ENCODE measurements at regions not wholly inside any gene's neighbourhood (a gene's known extent, or its start where the extent isn't known, plus 50 kb on each side); places are given as distances from the start of the nearest gene placed in this dataset.

DNA sequence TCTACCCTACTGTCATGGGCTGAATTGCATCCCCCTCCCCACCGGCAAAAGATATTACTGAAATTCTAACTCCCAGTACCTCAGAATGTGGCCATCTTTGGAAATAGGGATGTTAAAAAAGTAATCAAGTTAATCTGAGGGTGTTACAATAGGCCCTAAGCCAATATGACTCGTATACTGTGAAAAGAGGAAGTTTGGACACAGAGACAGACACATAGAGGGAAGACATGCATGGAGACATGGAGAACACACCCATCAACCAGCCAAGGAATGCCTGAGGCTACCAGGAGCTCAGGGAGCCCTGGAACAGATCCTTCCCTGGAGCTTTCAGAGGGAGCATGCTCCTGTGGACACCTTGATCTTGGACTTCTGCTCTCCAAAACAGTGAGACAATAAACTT is 138.2 kb upstream of the ADO start:
- DNase-seq, result no peak
- ChIA-PET POLR2A (interaction anchor here (0.6 kb wide), 1 partner anchor 68 kb away, joined by 3 read pairs; no protein-coding TSS in a partner anchor), CTCF (no interaction called here)
- Mint-ChIP-seq H3K4me3 (no peak overlapping the region), H3K36me3 (ENCODE audit: low read depth) (no peaks in the 10 kb centered on the region), H3K9me3 (ENCODE audit: insufficient read depth) (no peaks in the 10 kb centered on the region), H3K27ac (no peak overlapping the region), H3K4me1 (ENCODE audit: low read depth) (peaks cover 2% of the 10 kb centered on the region), H3K27me3 (ENCODE audit: low read depth) (peaks cover 8% of the 10 kb centered on the region)
- no peak for ATAC-seq

DNA sequence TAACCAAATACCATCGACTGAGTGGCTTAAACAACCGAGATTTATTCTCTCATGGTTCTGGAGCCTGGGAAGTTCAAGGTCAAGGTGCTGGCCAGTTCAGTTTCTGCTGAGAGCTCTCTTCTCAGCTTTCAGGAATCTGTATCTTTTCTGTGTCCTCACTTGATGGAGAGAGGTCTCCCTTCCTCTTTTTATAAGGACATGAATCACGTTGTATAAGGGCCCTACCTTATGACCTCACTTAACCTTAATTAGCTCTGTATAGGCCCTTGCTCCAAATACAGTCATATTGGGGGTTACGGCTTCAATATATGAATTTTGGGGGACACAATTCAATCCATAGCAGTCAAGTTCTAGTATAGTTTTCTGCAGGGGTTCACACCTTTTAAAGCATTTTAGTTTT is 135.2 kb upstream of the ADO start:
- H3K27me3 Mint-ChIP-seq (ENCODE audit: low read depth), result peaks cover 3% of the 10 kb centered on the region

DNA sequence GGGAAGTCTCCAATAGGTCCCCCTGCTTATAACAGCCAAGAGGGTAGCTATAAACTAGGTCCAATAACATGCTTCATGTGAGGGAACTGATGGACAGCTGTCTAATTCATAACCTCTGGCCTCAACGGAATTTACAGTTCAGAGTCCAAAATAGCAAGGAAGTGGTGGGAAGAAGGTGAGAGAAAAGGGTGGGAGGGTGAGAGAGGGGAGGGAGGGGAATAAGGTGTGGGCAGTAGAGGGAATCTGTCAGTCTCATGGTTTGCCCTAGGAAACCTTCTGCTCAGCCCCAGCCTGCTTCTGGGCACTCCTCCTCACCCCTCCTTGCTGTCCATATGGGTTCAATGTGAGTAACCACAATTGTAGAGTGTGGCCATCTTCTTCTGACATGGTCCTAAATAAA is 133.4 kb upstream of the ADO start:
- ATAC-seq (no peak), DNase-seq (no peak)
- Mint-ChIP-seq H3K27ac (no peak overlapping the region), H3K4me1 (ENCODE audit: low read depth) (no peaks in the 10 kb centered on the region), H3K36me3 (ENCODE audit: low read depth) (no peaks in the 10 kb centered on the region), H3K4me3 (no peak overlapping the region), H3K9me3 (ENCODE audit: insufficient read depth) (no peaks in the 10 kb centered on the region), H3K27me3 (ENCODE audit: low read depth) (peaks cover 3% of the 10 kb centered on the region)
- CTCF ChIA-PET, result interaction anchor here (0.9 to 1.7 kb wide), 4 partner anchors 8 to 52 kb away, joined by 3 to 7 read pairs (median 4); no protein-coding TSS in a partner anchor
- POLR2A ChIA-PET, result no interaction called here

More for the DNA sequence above, 135.2 kb upstream of the ADO start:
- Mint-ChIP-seq H3K4me3 (no peak overlapping the region), H3K36me3 (ENCODE audit: low read depth) (no peaks in the 10 kb centered on the region), H3K4me1 (ENCODE audit: low read depth) (no peaks in the 10 kb centered on the region), H3K27ac (no peak overlapping the region), H3K9me3 (ENCODE audit: insufficient read depth) (no peaks in the 10 kb centered on the region)
- ChIA-PET CTCF (interaction anchor here (1.0 to 1.5 kb wide), 4 partner anchors 9 to 120 kb away, joined by 3 to 5 read pairs (median 3); no protein-coding TSS in a partner anchor), POLR2A (no interaction called here)
- ATAC-seq (no peak), DNase-seq (no peak)

DNA sequence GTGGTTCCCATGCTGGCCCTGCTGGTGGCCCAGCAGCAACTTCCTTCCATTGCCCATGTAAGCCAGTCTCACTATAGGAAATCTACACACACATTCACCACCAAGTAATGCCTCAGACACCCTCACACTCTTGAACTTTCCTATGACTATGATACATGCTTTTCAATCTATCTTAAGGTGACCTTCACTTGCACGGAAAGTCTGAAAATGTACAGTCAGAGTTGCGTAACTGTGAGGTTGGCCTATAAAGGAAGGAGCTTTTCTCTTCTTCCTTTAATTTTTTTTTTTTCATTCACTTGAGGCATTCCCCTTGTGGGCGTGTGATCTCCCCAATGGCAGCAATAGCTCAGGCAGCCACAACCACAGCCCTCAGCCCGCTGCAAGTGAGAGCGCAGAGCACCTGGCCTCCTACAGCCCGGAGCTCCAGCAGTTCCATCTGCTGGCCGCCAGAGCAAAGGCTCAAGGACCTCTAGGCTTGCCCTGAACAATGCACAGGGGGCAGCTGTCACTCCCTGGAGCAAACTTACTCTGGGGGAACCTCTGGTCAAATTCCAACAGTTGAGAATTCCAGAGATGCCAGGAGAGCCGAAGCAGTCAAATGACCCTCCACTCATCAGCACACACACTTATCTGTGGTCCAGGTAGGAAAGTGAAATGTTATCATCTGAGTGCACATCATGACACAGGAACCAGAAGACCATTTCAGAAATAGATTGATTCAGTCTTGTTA is 123.1 kb upstream of the ADO start:
- Mint-ChIP-seq H3K9me3 (ENCODE audit: insufficient read depth) (peaks cover 8% of the 10 kb centered on the region), H3K27me3 (ENCODE audit: low read depth) (no peaks in the 10 kb centered on the region), H3K4me1 (ENCODE audit: low read depth) (peaks cover 26% of the 10 kb centered on the region), H3K27ac (peak overlapping the region; percentile 1), H3K4me3 (no peak overlapping the region), H3K36me3 (ENCODE audit: low read depth) (peaks cover 3% of the 10 kb centered on the region)
- CTCF ChIA-PET, result interaction anchor here (0.7 to 4.0 kb wide), 22 partner anchors 10 to 137 kb away, joined by 3 to 24 read pairs (median 6); partner anchors contain the start of gene EGR2
- POLR2A ChIA-PET, result interaction anchor here (0.5 to 2.3 kb wide), 5 partner anchors 44 to 779 kb away, joined by 3 to 14 read pairs (median 3); partner anchors contain the start of gene EGR2
- DNase-seq, result peak; percentile 79
- peak; percentile 92 for ATAC-seq

DNA sequence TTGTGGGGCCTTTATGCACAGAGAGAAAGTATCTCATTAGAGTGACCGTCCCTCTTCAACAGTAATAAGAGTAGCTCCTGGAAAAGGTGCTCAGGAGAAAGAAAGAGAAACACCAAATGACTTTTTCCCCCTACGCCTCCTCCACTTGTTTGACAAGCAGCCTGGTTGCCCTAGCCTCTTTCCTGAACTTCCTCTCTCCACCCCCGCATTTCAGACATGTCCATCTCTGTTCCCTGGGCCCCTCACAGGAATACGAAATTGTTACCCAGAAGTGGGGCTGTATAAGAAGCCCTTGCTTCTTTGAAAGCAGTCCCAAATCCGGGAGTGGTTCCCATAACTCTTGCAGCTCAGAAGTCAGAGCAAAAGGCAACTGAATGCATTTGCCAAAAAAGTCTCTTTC is 119.6 kb upstream of the ADO start:
- CTCF ChIA-PET, result interaction anchor here (0.6 to 1.0 kb wide), 3 partner anchors 67 to 132 kb away, joined by 3 to 5 read pairs (median 3); no protein-coding TSS in a partner anchor
- peaks cover 10% of the 10 kb centered on the region for H3K9me3 Mint-ChIP-seq (ENCODE audit: insufficient read depth)
- peaks cover 12% of the 10 kb centered on the region for H3K36me3 Mint-ChIP-seq (ENCODE audit: low read depth)
- ATAC-seq (no peak), DNase-seq (no peak)
- no peaks in the 10 kb centered on the region for H3K27me3 Mint-ChIP-seq (ENCODE audit: low read depth)
- H3K4me3 Mint-ChIP-seq, result no peak overlapping the region
- POLR2A ChIA-PET, result no interaction called here
- H3K4me1 Mint-ChIP-seq (ENCODE audit: low read depth), result peaks cover 35% of the 10 kb centered on the region
- no peak overlapping the region for H3K27ac Mint-ChIP-seq

DNA sequence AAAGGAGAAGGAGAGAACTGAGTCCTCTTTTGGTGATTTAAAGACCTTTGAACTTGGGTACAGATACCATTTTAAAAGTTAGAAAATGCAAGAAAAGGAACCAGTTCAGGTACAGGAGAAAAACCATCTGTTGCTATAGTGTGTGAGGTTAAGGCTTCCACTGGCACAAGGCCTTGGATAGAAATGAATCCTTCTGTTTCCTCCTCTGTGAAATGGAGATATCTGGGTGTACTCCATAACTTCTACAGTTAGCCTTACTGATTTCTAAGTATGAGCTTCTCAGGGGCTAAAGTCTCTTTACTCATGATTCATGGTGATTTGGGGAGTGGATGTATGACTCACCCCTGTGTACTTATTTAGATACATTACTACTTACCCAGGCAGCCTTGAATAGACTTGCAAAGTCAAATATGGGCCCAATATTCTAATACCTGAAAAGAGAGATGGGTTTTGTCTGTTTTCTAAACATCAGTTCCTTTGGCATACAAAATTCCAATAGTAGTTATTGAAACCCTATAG is 117.2 kb upstream of the ADO start:
- Mint-ChIP-seq H3K4me3 (no peak overlapping the region), H3K27ac (no peak overlapping the region), H3K9me3 (ENCODE audit: insufficient read depth) (peaks cover 10% of the 10 kb centered on the region), H3K36me3 (ENCODE audit: low read depth) (peaks cover 12% of the 10 kb centered on the region), H3K27me3 (ENCODE audit: low read depth) (no peaks in the 10 kb centered on the region), H3K4me1 (ENCODE audit: low read depth) (peaks cover 30% of the 10 kb centered on the region)
- ChIA-PET CTCF (interaction anchor here (0.6 kb wide), 1 partner anchor 124 kb away, joined by 3 read pairs; no protein-coding TSS in a partner anchor), POLR2A (no interaction called here)
- no peak for DNase-seq
- ATAC-seq, result no peak

DNA sequence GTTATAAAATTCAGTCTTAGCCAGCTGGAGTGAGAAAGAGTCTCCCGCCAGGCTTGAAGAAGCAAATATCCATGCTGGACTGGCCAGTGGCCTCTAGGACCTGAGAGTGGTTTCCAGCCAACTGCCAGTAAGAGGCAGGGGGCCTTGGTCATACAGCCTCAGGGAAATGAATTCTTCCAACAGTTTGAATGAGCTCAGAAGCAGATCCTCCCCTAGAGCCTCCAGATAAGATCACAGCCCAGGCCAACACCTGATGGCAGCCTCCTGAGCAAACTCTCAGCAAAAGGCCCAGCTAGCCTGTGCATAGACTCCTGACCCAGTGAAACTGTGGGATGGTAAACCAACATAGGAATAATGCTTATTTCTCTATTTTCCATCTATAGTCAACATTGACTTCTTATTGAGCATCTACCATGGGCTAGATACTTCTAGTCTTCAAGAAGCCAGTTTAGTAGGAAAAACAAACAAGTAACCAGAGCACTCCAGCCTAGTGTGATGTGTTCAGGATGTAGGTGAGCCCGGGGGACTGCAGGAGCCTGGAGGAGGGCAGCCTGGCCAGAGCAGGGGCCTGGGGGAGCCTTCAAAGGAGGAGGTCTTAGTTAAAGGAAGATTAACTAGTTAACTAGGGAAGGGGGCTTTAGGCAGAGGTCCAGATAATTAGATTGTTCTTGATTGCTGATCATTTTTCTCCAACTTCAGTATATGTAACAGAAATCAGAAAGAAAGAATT is 115.4 kb upstream of the ADO start:
- peaks cover 12% of the 10 kb centered on the region for H3K36me3 Mint-ChIP-seq (ENCODE audit: low read depth)
- no peaks in the 10 kb centered on the region for H3K27me3 Mint-ChIP-seq (ENCODE audit: low read depth)
- H3K27ac Mint-ChIP-seq, result peak overlapping the region; percentile 73
- POLR2A ChIA-PET, result interaction anchor here (0.6 to 1.7 kb wide), 2 partner anchors 35 to 51 kb away, joined by 4 read pairs; no protein-coding TSS in a partner anchor
- peaks cover 25% of the 10 kb centered on the region for H3K4me1 Mint-ChIP-seq (ENCODE audit: low read depth)
- H3K9me3 Mint-ChIP-seq (ENCODE audit: insufficient read depth), result peaks cover 10% of the 10 kb centered on the region
- H3K4me3 Mint-ChIP-seq, result peak overlapping the region; percentile 27
- no peak for DNase-seq
- ATAC-seq, result no peak
- CTCF ChIA-PET, result interaction anchor here (1.1 kb wide), 1 partner anchor 45 kb away, joined by 3 read pairs; no protein-coding TSS in a partner anchor

DNA sequence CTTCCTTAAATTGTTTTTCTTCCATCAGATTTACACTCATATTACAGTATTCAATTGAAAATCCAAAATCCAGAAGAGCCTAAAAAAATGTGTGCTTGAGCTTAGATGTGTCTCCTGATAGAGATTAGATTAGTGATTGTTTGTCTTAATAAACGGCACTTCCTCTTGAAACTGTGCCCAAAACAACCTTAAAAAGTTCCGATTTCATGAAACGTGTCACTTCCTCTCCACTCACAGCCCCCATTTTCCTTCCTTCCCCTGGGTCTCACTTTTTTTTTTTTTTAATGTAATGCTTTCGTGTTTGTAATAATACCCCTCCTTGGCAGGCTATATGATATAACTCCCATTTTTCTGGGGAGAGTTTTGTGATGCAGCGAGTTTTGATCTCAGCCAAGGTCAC is 114.8 kb upstream of the ADO start:
- peaks cover 12% of the 10 kb centered on the region for H3K36me3 Mint-ChIP-seq (ENCODE audit: low read depth)
- peaks cover 10% of the 10 kb centered on the region for H3K9me3 Mint-ChIP-seq (ENCODE audit: insufficient read depth)
- no peaks in the 10 kb centered on the region for H3K27me3 Mint-ChIP-seq (ENCODE audit: low read depth)
- no peak for ATAC-seq
- ChIA-PET POLR2A (interaction anchor here (1.7 kb wide), 1 partner anchor 52 kb away, joined by 4 read pairs; no protein-coding TSS in a partner anchor), CTCF (interaction anchor here (1.1 kb wide), 1 partner anchor 44 kb away, joined by 3 read pairs; no protein-coding TSS in a partner anchor)
- peak overlapping the region; percentile 73 for H3K27ac Mint-ChIP-seq
- DNase-seq, result no peak
- H3K4me3 Mint-ChIP-seq, result peak overlapping the region; percentile 27
- peaks cover 27% of the 10 kb centered on the region for H3K4me1 Mint-ChIP-seq (ENCODE audit: low read depth)

DNA sequence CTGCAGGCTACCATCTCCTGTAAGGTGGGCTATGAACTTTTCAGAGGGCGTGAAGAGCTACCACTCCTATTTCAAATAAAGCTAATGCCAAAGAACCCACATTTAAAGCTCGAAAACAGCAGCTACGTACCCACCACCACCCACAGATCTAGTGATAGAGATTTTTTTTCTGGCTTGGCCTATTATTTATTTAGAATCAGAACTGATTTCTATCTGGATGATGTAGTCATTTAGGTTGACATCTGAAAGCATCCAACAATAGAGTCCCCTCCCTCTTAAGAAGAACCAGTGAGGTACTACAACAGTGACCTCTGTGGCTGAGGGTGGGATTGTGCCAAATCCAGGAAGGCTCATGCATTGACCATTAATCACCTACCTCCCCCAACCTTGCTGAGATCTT is 113.8 kb upstream of the ADO start:
- peaks cover 30% of the 10 kb centered on the region for H3K4me1 Mint-ChIP-seq (ENCODE audit: low read depth)
- no peak overlapping the region for H3K27ac Mint-ChIP-seq
- CTCF ChIA-PET, result no interaction called here
- peaks cover 12% of the 10 kb centered on the region for H3K36me3 Mint-ChIP-seq (ENCODE audit: low read depth)
- POLR2A ChIA-PET, result interaction anchor here (1.7 kb wide), 1 partner anchor 53 kb away, joined by 4 read pairs; no protein-coding TSS in a partner anchor
- H3K4me3 Mint-ChIP-seq, result no peak overlapping the region
- DNase-seq, result no peak
- H3K9me3 Mint-ChIP-seq (ENCODE audit: insufficient read depth), result peaks cover 10% of the 10 kb centered on the region
- no peak for ATAC-seq
- no peaks in the 10 kb centered on the region for H3K27me3 Mint-ChIP-seq (ENCODE audit: low read depth)

DNA sequence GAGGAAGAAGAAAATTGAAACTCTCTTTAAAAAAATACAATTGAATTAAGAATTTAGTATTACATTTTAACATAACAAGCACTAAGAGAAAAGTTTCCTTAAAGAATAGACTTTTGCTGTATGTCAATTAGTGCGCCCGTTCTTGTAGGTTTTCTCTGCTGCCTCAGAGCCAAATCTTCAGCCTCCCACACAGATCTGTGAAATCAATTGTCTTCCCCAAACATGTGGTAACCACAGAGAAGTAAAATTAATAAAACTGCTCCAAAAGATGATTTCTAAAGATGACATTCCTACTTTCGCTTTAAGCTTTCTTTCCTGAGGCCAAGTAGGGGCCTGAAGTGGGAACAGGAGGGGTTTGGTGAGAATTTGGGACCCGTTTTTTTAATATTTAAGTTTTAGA is 113.2 kb upstream of the ADO start:
- Mint-ChIP-seq H3K36me3 (ENCODE audit: low read depth) (peaks cover 9% of the 10 kb centered on the region), H3K27ac (peak overlapping the region; percentile 39), H3K4me1 (ENCODE audit: low read depth) (peaks cover 30% of the 10 kb centered on the region), H3K4me3 (peak overlapping the region; percentile 41), H3K9me3 (ENCODE audit: insufficient read depth) (peaks cover 10% of the 10 kb centered on the region), H3K27me3 (ENCODE audit: low read depth) (no peaks in the 10 kb centered on the region)
- ATAC-seq, result no peak
- ChIA-PET CTCF (interaction anchor here (1.8 kb wide), 1 partner anchor 42 kb away, joined by 5 read pairs; no protein-coding TSS in a partner anchor), POLR2A (no interaction called here)
- DNase-seq, result no peak

DNA sequence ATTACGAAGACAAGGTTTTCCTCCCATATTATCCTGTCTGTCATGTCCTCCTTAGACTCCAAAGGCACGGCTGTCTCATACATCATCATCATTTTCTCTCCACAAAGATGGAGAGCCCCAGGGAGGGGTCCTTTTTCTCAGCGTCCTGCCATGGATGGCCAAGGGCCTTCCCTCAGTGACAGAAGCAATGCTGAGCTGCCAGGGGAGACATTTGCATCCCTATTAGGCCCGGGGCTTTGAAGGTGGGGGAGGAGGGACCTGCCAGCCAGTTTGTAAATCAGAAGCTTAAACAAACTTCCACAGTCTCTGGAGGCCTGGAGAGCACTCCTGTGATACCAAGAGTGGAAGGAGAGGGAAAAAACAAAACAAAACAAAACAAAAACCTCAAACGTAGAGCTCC is 112.4 kb upstream of the ADO start:
- Mint-ChIP-seq H3K9me3 (ENCODE audit: insufficient read depth) (peaks cover 7% of the 10 kb centered on the region), H3K27ac (no peak overlapping the region), H3K36me3 (ENCODE audit: low read depth) (peaks cover 4% of the 10 kb centered on the region), H3K27me3 (ENCODE audit: low read depth) (no peaks in the 10 kb centered on the region), H3K4me3 (no peak overlapping the region), H3K4me1 (ENCODE audit: low read depth) (peaks cover 30% of the 10 kb centered on the region)
- CTCF ChIA-PET, result interaction anchor here (1.8 kb wide), 1 partner anchor 41 kb away, joined by 5 read pairs; no protein-coding TSS in a partner anchor
- POLR2A ChIA-PET, result interaction anchor here (0.7 to 1.0 kb wide), 2 partner anchors 54 to 125 kb away, joined by 3 read pairs; no protein-coding TSS in a partner anchor
- no peak for ATAC-seq
- DNase-seq, result no peak

All from activated CD8-positive, alpha-beta T cell treated with anti-CD3 and anti-CD28 coated beads, Interleukin-2, amount 10 ng/mL, durations not matched to agents 7 days and 5 days (primary cell).